NT2/D1 (cell line): ENCODE measurements at regions not wholly inside any gene's neighbourhood (a gene's known extent, or its start where the extent isn't known, plus 50 kb on each side); places are given as distances from the start of the nearest gene placed in this dataset.

Experiments
- DNase-seq: peaks from one replicate; pipeline ENCODE4 v3.0.0-alpha.2; 2011; ENCODE audit warnings: low read depth, low spot score
- H3K27me3 ChIP-seq: 2 replicates; pipeline ENCODE4 v1.6.0; 2011; ENCODE audit warnings: mild to moderate bottlenecking; ENCODE audit not compliant: insufficient read length, insufficient read depth
- H3K36me3 ChIP-seq: 2 replicates; pipeline ENCODE4 v1.6.1; 2011; ENCODE audit warnings: mild to moderate bottlenecking, low read length, mixed read lengths; ENCODE audit not compliant: insufficient read depth, insufficient read length
- H3K4me1 ChIP-seq: 2 replicates; pipeline ENCODE4 v1.5.1; 2011; ENCODE audit not compliant: insufficient read depth, insufficient read length
- H3K4me3 ChIP-seq: 2 replicates; pipeline ENCODE4 v1.5.1; 2011; ENCODE audit warnings: low read depth; ENCODE audit not compliant: insufficient read length
- H3K9ac ChIP-seq: 2 replicates; pipeline ENCODE4 v1.6.0; 2011; ENCODE audit warnings: low read depth; ENCODE audit not compliant: insufficient read length
- H3K9me3 ChIP-seq: 2 replicates; pipeline ENCODE4 v1.5.1; 2011; ENCODE audit warnings: mild to moderate bottlenecking, low read length; ENCODE audit not compliant: insufficient read depth
- SUZ12 ChIP-seq: IDR thresholded peaks from 2 replicates; pipeline ENCODE4 v1.6.1; 2011; ENCODE audit not compliant: insufficient read length, insufficient read depth; ENCODE audit errors: extremely low read depth
- YY1 ChIP-seq: IDR thresholded peaks from 2 replicates; pipeline ENCODE4 v1.6.1; 2011; ENCODE audit not compliant: insufficient read length, insufficient read depth
- ZNF274 ChIP-seq: IDR thresholded peaks from 2 replicates; pipeline ENCODE4 v1.6.1; 2011; ENCODE audit warnings: mild to moderate bottlenecking, low read depth, low read length

DNA sequence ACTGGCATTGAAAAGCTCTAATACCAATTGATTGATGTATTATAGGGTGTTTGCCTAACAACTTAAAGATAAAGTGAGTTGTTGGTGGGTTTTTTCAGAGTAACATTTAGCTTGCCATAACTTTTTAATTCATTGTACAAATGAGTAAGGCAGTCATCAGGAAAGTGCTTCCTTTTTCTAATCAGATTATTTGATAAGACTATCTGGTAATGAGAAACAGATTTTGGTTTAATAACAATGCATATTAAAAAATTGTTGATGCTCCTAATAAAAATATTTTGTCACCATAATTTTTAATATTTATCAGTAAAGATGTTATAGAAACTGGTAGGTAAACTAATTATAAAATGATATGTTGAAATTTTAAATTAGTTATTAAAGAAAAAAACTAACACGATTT is 51.3 kb downstream of the BLTP1 start:
- Histone ChIP-seq H3K27me3 (no peaks in the 10 kb centered on the region), H3K36me3 (peaks cover 23% of the 10 kb centered on the region), H3K4me3 (no peak overlapping the region), H3K4me1 (no peaks in the 10 kb centered on the region), H3K9me3 (no peaks in the 10 kb centered on the region), H3K9ac (no peak overlapping the region)
- TF ChIP-seq YY1 = no peak
- no peak for TF ChIP-seq ZNF274
- no peak for TF ChIP-seq SUZ12
- no peak for DNase-seq

DNA sequence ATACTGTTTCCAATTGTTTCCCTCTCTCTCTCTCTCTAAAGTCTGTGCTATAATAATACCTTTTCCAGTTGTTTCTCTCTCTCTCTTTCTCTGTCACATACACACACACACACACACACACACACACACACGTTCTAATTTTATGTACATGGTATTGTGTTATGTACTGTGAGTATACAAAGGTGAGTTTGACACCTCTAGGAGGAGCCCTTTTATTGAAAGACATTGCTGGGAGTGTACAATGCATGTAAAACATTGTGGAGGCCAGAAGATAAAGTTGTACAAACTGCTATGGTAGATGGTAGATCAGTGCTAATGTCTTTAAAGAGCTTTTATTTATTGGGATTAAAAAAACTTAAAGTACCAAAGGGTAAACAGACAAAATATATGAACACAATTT is 53.6 kb downstream of the BLTP1 start:
- Histone ChIP-seq H3K4me1 (no peaks in the 10 kb centered on the region), H3K4me3 (no peak overlapping the region), H3K36me3 (peaks cover 16% of the 10 kb centered on the region), H3K9ac (no peak overlapping the region), H3K27me3 (no peaks in the 10 kb centered on the region), H3K9me3 (no peaks in the 10 kb centered on the region)
- DNase-seq = no peak
- no peak for TF ChIP-seq SUZ12
- TF ChIP-seq ZNF274 = no peak
- no peak for TF ChIP-seq YY1

DNA sequence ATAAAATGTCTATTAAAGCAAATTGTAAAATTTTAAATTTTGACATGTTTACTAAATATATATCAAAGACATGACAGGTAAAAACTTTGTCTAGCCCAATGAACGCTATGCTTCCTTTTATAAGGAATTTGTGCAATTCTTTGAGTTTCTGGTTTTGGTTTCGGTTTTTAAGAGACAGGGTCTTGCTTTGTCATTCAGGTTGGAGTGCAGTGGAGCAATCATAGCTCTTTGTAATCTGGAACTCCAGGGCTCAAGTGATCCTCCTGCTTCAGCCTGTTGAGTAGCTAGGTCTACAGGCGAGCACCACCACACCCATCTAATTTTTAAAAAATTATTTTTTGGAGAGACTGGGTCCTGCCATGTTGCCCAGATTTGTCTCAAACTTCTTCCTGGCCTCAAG is 60.7 kb downstream of the BLTP1 start:
- H3K27me3 ChIP-seq = no peaks in the 10 kb centered on the region
- no peaks in the 10 kb centered on the region for H3K9me3 ChIP-seq
- no peak overlapping the region for H3K9ac ChIP-seq
- no peak for DNase-seq
- H3K4me1 ChIP-seq = no peaks in the 10 kb centered on the region
- H3K4me3 ChIP-seq = no peak overlapping the region
- TF ChIP-seq ZNF274 (no peak), SUZ12 (no peak), YY1 (no peak)
- peaks cover 17% of the 10 kb centered on the region for H3K36me3 ChIP-seq

DNA sequence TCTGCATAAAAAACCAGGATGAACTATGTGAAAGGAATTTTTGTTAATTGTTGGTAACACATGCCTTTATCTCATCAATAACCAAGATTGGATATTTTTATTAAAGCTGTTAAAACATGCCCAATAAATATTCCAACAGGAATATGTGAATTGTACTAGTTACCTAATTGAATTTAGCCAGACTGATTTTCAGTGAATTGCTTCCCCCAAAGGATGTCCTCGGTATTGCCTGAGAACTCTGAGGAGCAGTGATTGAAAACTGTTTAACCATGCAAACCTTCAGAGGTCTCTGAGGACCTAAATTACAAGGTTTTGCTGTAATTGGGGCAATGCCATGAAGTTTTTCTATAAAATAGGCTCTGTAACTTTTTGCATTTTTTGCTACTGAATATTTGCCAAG is 66.6 kb downstream of the BLTP1 start:
- Histone ChIP-seq H3K4me1 (no peaks in the 10 kb centered on the region), H3K9me3 (no peaks in the 10 kb centered on the region), H3K9ac (no peak overlapping the region), H3K27me3 (no peaks in the 10 kb centered on the region), H3K4me3 (no peak overlapping the region), H3K36me3 (peaks cover 18% of the 10 kb centered on the region)
- DNase-seq = no peak
- TF ChIP-seq SUZ12 (no peak), YY1 (no peak), ZNF274 (no peak)

DNA sequence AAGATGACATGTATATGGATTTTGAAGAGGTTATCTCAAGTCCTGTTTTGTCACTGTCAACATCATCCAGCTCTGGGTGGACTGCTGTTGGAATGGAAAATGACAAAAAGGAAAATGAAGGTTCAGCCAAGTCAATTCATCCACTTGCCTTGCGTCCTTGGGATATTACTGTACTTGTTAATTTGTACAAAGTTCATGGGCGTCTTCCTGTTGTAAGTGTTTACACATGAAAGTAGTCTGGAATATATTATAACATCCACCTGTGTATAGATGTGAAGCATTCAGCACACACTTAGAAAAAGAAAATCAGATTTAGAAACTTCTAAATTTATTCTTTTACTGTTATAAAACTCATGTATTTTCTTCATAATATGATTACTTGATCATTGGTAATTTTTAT is 67.2 kb downstream of the BLTP1 start:
- H3K36me3 ChIP-seq = peaks cover 18% of the 10 kb centered on the region
- no peak overlapping the region for H3K4me3 ChIP-seq
- TF ChIP-seq ZNF274 (no peak), YY1 (no peak), SUZ12 (no peak)
- no peak overlapping the region for H3K9ac ChIP-seq
- H3K4me1 ChIP-seq = no peaks in the 10 kb centered on the region
- no peak for DNase-seq
- H3K27me3 ChIP-seq = no peaks in the 10 kb centered on the region
- no peaks in the 10 kb centered on the region for H3K9me3 ChIP-seq

DNA sequence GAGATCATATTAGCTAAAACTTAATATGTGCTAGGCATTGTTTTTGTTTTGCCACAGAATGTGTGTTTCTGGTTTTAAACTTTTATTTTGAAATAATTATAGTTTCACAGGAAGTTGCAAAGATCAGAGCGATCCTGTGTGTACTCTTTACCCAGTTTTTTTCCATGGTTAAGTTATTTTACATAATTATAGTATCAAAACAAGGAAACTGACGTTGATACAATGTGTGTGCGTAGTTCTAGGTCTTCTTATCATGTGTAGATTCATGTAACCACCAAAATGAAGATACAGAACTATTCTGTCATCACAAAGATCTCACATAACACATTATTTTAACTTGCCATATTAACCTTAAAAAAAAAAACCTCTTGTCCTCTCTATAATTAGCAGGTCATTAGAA is 69.2 kb downstream of the BLTP1 start:
- H3K36me3 ChIP-seq = peaks cover 18% of the 10 kb centered on the region
- no peaks in the 10 kb centered on the region for H3K4me1 ChIP-seq
- TF ChIP-seq YY1 (no peak), SUZ12 (no peak), ZNF274 (no peak)
- no peak for DNase-seq
- H3K9me3 ChIP-seq = no peaks in the 10 kb centered on the region
- no peaks in the 10 kb centered on the region for H3K27me3 ChIP-seq
- H3K4me3 ChIP-seq = no peak overlapping the region
- H3K9ac ChIP-seq = no peak overlapping the region

DNA sequence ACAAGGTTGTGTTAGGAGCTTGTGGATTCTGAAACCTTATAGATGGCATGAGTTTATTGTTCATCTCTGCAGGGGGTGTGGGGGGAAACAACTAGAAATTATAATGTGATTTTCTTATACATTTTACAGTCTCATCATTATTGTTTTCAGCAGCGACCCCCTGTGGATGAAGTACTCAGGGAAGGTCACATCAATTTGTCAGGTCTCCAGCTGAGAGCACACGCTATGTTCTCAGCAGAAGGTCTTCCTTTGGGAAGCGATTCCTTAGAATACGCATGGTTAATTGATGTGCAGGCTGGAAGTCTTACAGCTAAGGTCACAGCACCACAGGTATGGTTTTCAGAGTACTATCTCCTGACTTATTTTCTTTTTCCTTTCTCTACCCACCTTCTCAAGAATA is 72.2 kb downstream of the BLTP1 start:
- H3K36me3 ChIP-seq = peaks cover 18% of the 10 kb centered on the region
- H3K9me3 ChIP-seq = no peaks in the 10 kb centered on the region

DNA sequence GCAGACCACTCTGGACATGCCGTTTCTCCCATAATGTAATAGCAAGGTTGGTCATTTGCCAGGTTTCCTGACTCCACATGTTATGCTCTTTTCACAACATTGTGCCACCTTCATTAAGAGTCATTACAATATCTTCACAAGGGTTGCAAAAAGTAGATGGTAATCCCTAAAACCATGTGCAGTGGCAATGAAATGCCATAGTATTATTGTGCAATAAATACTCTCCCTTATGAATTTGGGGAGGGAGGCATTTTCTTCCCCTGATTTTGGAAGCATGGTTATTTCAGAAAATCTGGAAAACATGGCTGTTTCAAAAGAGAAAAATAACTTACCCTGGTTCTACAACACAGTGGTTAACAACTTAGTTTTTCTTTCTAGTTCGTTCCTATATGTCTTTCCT is 75.1 kb downstream of the BLTP1 start:
- no peak for DNase-seq
- Histone ChIP-seq H3K9ac (no peak overlapping the region), H3K27me3 (no peaks in the 10 kb centered on the region), H3K36me3 (peaks cover 12% of the 10 kb centered on the region), H3K9me3 (no peaks in the 10 kb centered on the region), H3K4me1 (no peaks in the 10 kb centered on the region), H3K4me3 (no peak overlapping the region)
- no peak for TF ChIP-seq YY1
- no peak for TF ChIP-seq SUZ12

More for the DNA sequence above, 72.2 kb downstream of the BLTP1 start:
- H3K4me1 ChIP-seq = no peaks in the 10 kb centered on the region
- no peak for DNase-seq
- H3K27me3 ChIP-seq = no peaks in the 10 kb centered on the region
- H3K4me3 ChIP-seq = no peak overlapping the region
- TF ChIP-seq SUZ12 (no peak), YY1 (no peak), ZNF274 (no peak)
- no peak overlapping the region for H3K9ac ChIP-seq
